GM21526 (cell line): ENCODE measurements at regions not wholly inside any gene's neighbourhood (a gene's known extent, or its start where the extent isn't known, plus 50 kb on each side); places are given as distances from the start of the nearest gene placed in this dataset.

Source experiments
- ATAC-seq: cut with Tn5 transposase; IDR thresholded peaks from one replicate; pipeline ENCODE4 v1.9.1; 2021; ENCODE audit warnings: moderate library complexity; ENCODE audit not compliant: unreplicated experiment, low FRiP score

GRCh38 chr13:76383676-76384461 is 502.3 kb downstream of the KCTD12 start:
- ATAC-seq: no peak

- no peak for ATAC-seq
Measured at GRCh38 chr13:76380446-76381065, 505.6 kb downstream of the KCTD12 start.

GRCh38 chr13:76379341-76380105 is 506.7 kb downstream of the KCTD12 start:
- no peak for ATAC-seq

- no peak for ATAC-seq
Measured at GRCh38 chr13:76378767-76379166, 507.4 kb downstream of the KCTD12 start.

GRCh38 chr13:76363682-76364289 is 522.4 kb downstream of the KCTD12 start:
- ATAC-seq: no peak

GRCh38 chr13:76361868-76362267 is 524.3 kb downstream of the KCTD12 start:
- no peak for ATAC-seq

- ATAC-seq: no peak
Measured at GRCh38 chr13:76351541-76352229, 534.5 kb downstream of the KCTD12 start.

- ATAC-seq: no peak
Measured at GRCh38 chr13:76350399-76350798, 535.8 kb downstream of the KCTD12 start.

GRCh38 chr13:76349700-76350099 is 536.5 kb downstream of the KCTD12 start:
- ATAC-seq: no peak

- ATAC-seq: no peak
Measured at GRCh38 chr13:76339649-76340048, 546.6 kb downstream of the KCTD12 start.

- no peak for ATAC-seq
Measured at GRCh38 chr13:76338003-76338402, 548.2 kb downstream of the KCTD12 start.

- no peak for ATAC-seq
Measured at GRCh38 chr13:76336889-76337844, 549.0 kb downstream of the KCTD12 start.

- ATAC-seq: no peak
Measured at GRCh38 chr13:76335463-76335862, 550.7 kb downstream of the KCTD12 start.

- no peak for ATAC-seq
Measured at GRCh38 chr13:76331943-76332712, 554.1 kb downstream of the KCTD12 start.

- no peak for ATAC-seq
Measured at GRCh38 chr13:76330761-76331160, 555.4 kb downstream of the KCTD12 start.

GRCh38 chr13:76329866-76330580 is 556.2 kb downstream of the KCTD12 start:
- ATAC-seq: no peak

GRCh38 chr13:76329004-76329403 is 557.2 kb downstream of the KCTD12 start:
- ATAC-seq: no peak

- ATAC-seq: no peak
Measured at GRCh38 chr13:76326343-76326742, 559.9 kb downstream of the KCTD12 start.
